LNCaP clone FGC (cell line): ENCODE measurements at regions not wholly inside any gene's neighbourhood (a gene's known extent, or its start where the extent isn't known, plus 50 kb on each side); places are given as distances from the start of the nearest gene placed in this dataset.

ENCODE experiments used
- DNase-seq: peaks from one replicate; pipeline ENCODE4 v3.0.0-alpha.2; 2011; ENCODE audit warnings: low read depth
- H3K4me3 ChIP-seq: 2 replicates; pipeline ENCODE4 v1.5.1; 2011; ENCODE audit warnings: mild to moderate bottlenecking, low read depth, low read length, control low read depth
- TF ChIP-seq, protein P1 (sequence below): IDR thresholded peaks from 2 replicates; pipeline ENCODE4 v1.5.1; 2012; ENCODE audit warnings: mild to moderate bottlenecking; ENCODE audit not compliant: control insufficient read depth, insufficient read depth; ENCODE audit errors: extremely low read depth

- H3K4me3 ChIP-seq: no peak overlapping the region
- DNase-seq: no peak
- TF ChIP-seq, protein P1, sequence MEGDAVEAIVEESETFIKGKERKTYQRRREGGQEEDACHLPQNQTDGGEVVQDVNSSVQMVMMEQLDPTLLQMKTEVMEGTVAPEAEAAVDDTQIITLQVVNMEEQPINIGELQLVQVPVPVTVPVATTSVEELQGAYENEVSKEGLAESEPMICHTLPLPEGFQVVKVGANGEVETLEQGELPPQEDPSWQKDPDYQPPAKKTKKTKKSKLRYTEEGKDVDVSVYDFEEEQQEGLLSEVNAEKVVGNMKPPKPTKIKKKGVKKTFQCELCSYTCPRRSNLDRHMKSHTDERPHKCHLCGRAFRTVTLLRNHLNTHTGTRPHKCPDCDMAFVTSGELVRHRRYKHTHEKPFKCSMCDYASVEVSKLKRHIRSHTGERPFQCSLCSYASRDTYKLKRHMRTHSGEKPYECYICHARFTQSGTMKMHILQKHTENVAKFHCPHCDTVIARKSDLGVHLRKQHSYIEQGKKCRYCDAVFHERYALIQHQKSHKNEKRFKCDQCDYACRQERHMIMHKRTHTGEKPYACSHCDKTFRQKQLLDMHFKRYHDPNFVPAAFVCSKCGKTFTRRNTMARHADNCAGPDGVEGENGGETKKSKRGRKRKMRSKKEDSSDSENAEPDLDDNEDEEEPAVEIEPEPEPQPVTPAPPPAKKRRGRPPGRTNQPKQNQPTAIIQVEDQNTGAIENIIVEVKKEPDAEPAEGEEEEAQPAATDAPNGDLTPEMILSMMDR: no peak
Observed at GRCh38 chr4:126630230-126630629, 1002.5 kb upstream of the INTU start.

- no peak for DNase-seq
- H3K4me3 ChIP-seq: no peak overlapping the region
- TF ChIP-seq, protein P1: no peak
Observed at GRCh38 chr4:126633306-126633705, 999.5 kb upstream of the INTU start.

DNA sequence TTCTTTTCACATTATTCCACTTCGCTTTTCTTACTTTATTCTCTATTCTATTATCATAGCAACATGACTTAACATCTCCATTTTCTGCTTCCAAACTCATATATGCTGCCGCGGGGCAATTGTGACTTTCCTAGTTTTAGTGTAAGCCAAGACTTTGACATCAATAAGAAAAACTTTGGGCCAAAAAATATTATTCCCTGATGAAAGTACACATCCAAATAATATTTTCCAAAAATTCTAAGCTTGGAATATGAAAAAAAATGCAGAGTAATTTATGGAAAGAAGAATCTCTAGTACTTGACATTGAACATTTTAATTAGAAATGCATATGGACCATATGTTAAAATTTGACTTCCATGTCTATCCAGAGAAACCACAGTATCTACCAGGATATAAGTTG, 995.1 kb upstream of the INTU start:
- DNase-seq: no peak
- H3K4me3 ChIP-seq: no peak overlapping the region
- TF ChIP-seq, protein P1: no peak

DNA sequence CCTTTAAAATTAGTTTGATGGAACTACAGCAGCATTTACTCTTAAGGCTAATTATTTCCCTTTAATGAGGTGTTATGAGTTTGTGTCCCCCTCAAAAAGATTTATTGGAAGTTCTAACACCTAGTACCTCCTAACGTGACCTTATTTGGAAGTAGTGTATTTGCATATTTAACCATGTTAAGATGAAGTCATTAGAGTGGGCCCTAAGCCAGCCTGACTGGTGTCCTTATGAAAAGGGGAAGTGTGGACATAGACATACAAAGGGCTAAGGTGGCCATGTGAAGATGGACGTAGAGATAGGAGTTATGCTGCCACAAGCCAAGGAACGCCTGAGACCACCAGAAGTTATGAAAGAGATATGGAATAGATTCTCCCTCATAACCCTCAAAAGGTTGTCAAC, 985.4 kb upstream of the INTU start:
- TF ChIP-seq, protein P1: no peak
- no peak overlapping the region for H3K4me3 ChIP-seq
- no peak for DNase-seq

GRCh38 chr4:126647756-126648397, 984.9 kb upstream of the INTU start:
- H3K4me3 ChIP-seq: no peak overlapping the region
- TF ChIP-seq, protein P1: no peak
- no peak for DNase-seq

GRCh38 chr4:126658411-126658810, 974.3 kb upstream of the INTU start:
- no peak overlapping the region for H3K4me3 ChIP-seq
- TF ChIP-seq, protein P1: no peak
- no peak for DNase-seq

DNA sequence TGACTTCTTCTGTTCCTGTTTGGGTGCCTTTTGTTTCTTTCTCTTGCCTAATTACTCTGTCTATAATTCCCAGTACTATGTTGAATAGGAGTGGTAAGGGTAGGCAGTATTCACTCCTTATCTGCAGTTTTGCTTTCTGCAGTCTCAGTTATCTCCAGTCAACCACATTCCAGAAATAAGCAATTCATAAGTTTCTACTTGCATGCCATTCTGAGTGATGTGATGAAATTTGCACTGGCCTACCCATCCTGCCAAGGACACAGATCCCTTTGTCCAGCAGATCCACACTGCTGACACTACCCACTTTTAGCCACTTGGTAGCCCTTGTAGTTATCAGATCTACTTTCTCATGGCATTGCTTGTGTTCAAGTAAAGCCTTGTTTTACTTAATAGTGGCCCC, 971.6 kb upstream of the INTU start:
- DNase-seq: no peak
- TF ChIP-seq, protein P1: no peak
- H3K4me3 ChIP-seq: no peak overlapping the region
